Esophagus muscularis mucosa (tissue), 3 donors: ENCODE measurements at regions not wholly inside any gene's neighbourhood (a gene's known extent, or its start where the extent isn't known, plus 50 kb on each side); places are given as distances from the start of the nearest gene placed in this dataset.

Source experiments
- POLR2A ChIP-seq: fragments of 450-650 bp; IDR thresholded peaks from one replicate; pipeline ENCODE4 v1.6.1; 2017; ENCODE audit warnings: antibody characterized with exemption, moderate library complexity, mild to moderate bottlenecking, low read depth
- POLR2AphosphoS5 ChIP-seq, 2 donors: sonication (generic); formaldehyde crosslinking; IDR thresholded peaks; one replicate each; pipeline ENCODE4 v1.6.1; 2017; ENCODE audit warnings: antibody characterized with exemption in 2 of 2
- TF ChIP-seq, protein P1 (sequence below), 3 experiments: fragments of 200-600 bp in 2 of 3; fragments of 450-650 bp in 1 of 3; sonication (generic) in 2 of 3; IDR thresholded peaks; one replicate each; pipeline ENCODE4 v1.5.1; 2017 to 2019; ENCODE audit warnings: antibody characterized with exemption in 3 of 3, mild to moderate bottlenecking in 2 of 3, moderate library complexity in 1 of 3

DNA sequence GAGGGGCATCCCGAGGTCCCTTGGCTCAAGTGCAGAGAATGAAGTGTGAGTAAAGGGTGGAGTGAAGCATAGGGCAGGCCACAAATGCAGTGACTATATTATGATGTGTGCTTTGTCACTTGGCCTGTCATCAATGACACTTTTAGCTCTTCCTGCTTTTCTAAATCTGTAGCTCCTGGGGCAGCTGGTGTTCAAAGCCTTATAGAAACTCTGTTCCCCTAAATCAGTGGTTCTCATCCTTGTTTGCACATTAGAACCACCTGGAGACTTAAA lies 135.6 kb upstream of the LGALSL start:
- TF ChIP-seq POLR2A (no peak), POLR2AphosphoS5 (IDR thresholded peaks at IDR 0.05) (no peak)
- TF ChIP-seq, protein P1, sequence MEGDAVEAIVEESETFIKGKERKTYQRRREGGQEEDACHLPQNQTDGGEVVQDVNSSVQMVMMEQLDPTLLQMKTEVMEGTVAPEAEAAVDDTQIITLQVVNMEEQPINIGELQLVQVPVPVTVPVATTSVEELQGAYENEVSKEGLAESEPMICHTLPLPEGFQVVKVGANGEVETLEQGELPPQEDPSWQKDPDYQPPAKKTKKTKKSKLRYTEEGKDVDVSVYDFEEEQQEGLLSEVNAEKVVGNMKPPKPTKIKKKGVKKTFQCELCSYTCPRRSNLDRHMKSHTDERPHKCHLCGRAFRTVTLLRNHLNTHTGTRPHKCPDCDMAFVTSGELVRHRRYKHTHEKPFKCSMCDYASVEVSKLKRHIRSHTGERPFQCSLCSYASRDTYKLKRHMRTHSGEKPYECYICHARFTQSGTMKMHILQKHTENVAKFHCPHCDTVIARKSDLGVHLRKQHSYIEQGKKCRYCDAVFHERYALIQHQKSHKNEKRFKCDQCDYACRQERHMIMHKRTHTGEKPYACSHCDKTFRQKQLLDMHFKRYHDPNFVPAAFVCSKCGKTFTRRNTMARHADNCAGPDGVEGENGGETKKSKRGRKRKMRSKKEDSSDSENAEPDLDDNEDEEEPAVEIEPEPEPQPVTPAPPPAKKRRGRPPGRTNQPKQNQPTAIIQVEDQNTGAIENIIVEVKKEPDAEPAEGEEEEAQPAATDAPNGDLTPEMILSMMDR (IDR thresholded peaks at IDR 0.05): no peak
